Breast epithelium (tissue), 3 donors: ENCODE measurements at regions not wholly inside any gene's neighbourhood (a gene's known extent, or its start where the extent isn't known, plus 50 kb on each side); places are given as distances from the start of the nearest gene placed in this dataset.

Experiments used
- POLR2A ChIP-seq: fragments of 450-650 bp; IDR thresholded peaks from one replicate; pipeline ENCODE4 v1.6.1; 2016; ENCODE audit warnings: antibody characterized with exemption, mild to moderate bottlenecking, moderate library complexity
- TF ChIP-seq, protein P1 (sequence below), 3 donors: fragments of 450-650 bp; IDR thresholded peaks; one replicate each; pipeline ENCODE4 v1.5.1; 2016 to 2017; ENCODE audit warnings: antibody characterized with exemption in 3 of 3, mild to moderate bottlenecking in 3 of 3, moderate library complexity in 3 of 3

DNA sequence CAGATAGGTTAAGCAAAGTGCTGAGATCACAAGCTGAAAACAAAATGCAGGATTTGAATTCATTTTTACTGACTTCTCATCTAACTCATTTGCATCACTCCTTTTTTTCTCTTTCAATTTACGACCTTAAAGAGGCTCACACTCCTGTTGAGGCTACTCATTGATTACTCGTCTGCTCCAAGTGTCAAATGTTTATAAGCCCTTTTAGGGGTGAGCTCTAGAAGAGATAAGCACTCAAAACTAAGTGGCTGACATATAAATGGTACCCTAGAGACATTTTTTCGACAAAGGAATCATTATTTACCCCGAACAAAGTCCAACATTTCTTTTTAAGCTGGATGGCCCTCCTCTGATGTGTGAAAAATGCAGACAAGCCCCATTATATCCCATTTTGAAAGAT, 483.1 kb downstream of the MAT2B start:
- no peak for TF ChIP-seq POLR2A
- TF ChIP-seq, protein P1, sequence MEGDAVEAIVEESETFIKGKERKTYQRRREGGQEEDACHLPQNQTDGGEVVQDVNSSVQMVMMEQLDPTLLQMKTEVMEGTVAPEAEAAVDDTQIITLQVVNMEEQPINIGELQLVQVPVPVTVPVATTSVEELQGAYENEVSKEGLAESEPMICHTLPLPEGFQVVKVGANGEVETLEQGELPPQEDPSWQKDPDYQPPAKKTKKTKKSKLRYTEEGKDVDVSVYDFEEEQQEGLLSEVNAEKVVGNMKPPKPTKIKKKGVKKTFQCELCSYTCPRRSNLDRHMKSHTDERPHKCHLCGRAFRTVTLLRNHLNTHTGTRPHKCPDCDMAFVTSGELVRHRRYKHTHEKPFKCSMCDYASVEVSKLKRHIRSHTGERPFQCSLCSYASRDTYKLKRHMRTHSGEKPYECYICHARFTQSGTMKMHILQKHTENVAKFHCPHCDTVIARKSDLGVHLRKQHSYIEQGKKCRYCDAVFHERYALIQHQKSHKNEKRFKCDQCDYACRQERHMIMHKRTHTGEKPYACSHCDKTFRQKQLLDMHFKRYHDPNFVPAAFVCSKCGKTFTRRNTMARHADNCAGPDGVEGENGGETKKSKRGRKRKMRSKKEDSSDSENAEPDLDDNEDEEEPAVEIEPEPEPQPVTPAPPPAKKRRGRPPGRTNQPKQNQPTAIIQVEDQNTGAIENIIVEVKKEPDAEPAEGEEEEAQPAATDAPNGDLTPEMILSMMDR (IDR thresholded peaks at IDR 0.05): no peak
